ENCODE measurements at regions not wholly inside any gene's neighbourhood (a gene's known extent, or its start where the extent isn't known, plus 50 kb on each side); places are given as distances from the start of the nearest gene placed in this dataset.
A peak's percentile ranks its signal among the peaks of the same experiment; 100 is the strongest.

DNA sequence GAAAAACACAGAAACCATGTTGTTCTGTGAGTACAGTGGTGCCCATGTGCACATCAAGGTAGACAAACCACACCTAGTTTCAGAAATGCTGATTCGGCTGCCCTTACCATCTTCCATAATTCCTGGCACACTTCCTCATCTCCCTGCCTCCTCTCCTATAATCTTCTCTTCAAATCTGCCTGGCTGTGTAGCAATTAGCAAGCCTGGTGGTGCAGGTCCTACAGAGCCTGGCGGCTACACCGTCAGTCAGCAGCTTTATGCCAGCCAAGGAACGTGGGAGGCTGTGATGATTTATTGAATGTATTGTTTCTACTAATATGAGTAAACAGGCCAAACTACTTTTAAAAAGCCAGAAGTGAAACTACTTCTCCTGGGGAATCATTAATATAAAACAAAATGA is 106.8 kb downstream of the SEMA6D start:
- DNase-seq (ENCODE audit: low read depth, low spot score) = no peak

DNA sequence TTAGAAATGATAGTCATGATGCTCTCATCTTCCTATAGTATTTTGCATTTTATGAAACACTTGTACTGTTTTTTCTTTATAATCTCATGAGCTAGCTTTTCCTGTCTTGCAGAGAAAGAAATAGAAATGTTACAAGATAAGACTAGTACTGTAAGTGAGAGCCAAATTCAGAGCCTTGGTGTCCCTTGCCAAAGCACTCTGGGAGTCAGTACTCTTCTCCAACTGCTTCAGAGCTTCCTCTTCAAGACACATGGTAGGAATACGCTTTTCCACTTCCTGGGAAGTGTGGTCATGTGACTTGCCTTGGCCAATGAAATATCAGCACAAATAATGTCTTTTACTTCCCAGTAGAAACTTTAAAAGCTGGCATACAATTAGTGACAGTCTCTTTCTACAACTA is 112.4 kb downstream of the SEMA6D start:
- no peak for DNase-seq (ENCODE audit: low read depth, low spot score)

DNA sequence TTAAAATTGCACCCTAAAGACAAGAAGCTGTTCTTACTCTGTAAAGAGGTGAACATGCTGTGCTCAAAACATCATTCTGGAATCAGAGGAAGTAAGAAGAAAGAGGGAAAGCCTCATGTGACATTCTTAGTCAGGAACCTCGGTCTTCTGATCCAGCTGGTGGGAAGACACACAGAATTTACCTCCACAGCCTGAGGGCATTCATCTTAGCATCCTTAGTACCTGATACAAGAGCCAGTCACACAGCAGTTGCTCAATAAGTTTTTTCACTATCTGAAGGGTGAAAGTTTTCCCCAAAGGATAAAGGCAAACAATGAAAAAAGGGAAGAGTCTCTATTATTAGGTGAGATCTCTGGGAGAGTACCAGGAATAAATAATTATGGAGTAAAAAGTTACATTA is 116.8 kb downstream of the SEMA6D start:
- DNase-seq (ENCODE audit: low read depth, low spot score) = no peak

DNA sequence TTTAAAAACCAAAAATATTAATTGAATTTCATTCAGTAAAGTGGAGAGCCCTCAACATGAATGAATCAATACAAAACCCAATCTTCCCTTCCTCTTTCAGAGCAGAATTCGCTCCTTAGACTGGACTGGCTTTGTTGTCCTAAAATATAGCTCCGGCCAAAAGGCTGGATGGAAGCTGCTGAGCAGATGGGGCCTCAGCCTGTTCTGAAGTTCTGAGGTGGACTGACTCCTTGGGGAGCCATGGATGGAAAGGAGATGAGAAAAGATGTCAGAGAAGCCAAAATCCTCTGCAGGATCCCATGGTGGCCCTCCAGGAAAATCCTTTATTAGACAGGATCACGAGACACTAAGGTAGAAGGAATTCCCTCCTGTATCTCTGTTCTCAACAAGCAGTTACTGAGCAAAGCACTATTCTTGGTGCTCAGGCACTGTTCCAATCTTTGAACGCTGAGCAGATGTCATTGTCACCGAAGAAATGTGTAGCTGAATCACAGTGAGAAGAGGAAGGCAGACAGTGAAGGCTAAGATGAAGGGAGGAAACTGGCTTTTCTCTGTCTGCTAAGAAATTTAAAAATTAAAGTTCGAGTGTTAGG is 122.0 kb downstream of the SEMA6D start:
- DNase-seq (ENCODE audit: low read depth, low spot score) = no peak

DNA sequence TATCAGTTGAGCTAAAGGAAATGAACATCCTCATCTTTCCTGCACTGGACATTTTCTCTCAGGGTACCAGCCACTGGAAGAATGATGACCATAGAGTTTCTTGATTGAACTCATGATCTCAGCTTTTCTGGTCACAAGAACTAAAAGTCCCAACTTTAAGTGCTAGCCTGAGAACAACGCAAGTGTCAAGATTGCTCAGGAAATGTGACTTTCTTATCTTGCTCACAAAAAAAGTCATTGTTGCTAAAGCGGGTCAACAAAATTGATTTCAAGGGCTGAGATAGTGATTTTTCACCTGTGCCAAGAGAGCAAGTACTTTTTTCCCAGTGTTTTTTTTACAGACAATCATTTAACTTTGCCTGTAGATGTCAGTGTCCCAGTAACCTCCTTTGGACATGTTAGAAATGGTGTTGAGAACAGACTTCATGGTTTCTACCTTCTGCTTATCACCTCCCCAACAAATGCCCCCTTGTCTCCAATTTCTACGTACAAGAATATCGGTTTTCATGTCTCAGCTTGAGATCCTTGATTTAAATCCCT is 125.9 kb downstream of the SEMA6D start:
- no peak for DNase-seq (ENCODE audit: low read depth, low spot score)

DNA sequence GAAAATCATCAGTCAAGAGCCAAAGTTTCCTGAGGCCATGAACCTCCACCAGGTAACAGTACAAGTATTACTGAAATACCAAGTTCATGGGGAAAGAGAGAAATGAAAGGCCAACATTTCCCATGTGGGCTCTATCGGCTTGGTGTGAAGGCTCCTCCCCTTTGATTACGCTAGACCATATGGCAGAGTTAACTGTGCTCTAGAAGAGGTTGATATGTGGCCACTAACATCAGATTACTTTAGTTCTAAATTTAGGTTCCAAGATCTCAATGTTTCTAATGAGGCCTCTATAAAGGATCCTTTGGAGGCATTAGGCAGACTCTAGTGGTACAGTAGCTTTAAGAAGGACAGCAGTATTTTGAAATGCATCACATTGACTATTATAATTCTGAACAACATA is 127.1 kb downstream of the SEMA6D start:
- no peak for DNase-seq (ENCODE audit: low read depth, low spot score)

DNA sequence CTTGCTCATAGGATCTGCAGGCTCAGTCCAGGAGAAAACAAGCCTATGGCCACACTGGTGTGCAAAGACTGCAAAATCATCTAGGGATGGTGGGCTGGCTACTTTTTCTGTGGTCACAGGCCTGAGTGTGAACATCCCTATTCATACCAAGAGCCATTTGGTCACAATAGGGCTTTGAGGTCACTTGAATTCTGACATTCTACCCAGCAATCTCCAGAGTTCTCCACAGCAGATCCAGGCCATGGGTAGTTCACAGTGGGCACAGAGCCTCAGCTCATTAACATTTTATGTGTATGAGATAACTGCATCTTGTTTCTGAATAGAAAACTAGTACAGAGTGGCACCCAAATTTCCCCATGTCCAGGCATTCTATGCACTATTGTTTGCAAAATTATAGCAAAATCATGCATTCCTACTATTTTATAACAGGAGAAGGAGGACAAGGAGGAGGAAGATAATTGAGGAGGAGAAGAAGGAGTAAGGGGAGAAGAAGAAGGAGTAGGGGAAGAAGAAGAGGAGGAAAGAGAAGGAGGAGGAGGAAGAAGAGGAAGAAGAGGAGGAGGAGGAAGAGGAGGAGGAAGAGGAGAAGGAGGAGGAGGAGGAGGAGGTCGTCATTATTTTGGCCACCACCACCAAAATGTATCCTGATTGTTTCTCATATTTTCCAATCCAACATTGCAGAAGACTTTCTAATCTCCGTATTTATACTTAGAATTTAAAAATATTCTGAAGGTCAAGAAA is 129.0 kb downstream of the SEMA6D start:
- no peak for DNase-seq (ENCODE audit: low read depth, low spot score)

DNA sequence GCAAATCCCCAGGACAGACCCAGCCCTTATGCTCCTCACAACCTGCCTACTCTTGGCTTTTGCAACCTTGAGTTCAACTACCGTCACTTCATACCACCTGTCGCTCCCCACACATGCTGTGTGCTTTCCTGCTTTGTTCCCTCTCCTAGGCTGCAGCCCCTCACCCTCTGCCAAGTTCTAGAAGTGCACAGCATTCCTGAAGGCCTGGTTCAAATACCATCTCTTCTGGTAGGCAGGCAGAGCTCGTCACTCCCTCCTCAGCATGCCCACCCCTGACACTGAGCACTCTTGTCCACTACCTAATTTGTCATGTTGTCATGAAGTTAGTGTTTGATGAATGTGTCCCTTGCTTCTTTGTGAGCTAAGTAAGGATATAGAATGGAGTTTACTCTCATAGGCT is 129.6 kb downstream of the SEMA6D start:
- DNase-seq (ENCODE audit: low read depth, low spot score) = no peak

DNA sequence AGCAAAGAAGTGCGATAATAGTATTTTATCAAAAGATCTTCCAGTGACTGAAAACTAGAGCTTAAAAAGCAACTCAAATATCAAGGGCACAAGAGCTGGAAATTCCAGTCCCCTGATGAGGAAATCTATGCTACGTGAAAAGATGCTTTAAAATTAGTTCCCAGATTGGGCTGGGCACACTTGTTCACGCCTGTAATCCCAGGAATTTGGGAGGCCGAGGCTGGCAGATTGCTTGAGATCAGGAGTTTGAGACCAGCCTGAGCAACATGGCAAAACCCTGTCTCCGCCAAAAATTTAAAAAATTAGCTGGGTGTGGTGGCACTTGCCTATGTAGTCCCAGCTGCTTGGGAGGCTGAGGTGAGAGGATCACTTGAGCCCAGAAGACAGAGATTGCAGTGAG is 138.8 kb downstream of the SEMA6D start:
- no peak for DNase-seq (ENCODE audit: low read depth, low spot score)

DNA sequence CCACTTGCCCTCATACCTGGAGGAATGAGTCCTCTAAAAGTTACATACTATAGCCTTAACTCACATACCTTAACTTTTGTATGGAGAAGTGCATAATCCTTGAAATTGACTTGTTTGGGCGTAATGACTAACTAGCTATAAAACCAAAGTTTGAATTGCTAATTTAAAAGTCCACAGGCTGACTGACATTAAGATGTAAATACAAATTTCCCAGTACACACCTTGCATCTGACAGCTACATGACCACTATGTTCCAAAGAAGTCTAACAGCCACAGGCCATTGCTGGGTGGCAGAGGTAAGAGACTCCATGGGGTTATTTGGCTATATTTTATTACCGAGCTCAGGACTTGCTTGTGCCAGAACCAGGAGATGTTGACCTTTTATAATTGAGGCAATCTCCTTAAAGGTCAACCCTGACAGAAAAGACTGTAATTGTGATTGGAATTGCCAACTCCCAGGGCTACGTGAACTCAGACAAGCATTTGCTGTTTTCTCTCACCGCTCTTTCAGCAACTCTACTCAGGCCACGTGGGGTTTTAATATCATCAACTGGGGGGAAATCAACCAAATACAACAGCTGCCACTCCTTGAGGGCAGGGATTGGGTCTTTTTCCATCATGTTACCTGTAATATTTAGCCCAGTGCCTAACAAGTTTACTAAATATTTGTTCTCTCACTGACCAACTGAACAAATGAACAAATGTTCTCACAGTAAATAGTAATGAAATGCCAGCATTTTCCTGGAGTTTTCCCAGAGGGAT is 139.9 kb downstream of the SEMA6D start:
- no peak for DNase-seq (ENCODE audit: low read depth, low spot score)

DNA sequence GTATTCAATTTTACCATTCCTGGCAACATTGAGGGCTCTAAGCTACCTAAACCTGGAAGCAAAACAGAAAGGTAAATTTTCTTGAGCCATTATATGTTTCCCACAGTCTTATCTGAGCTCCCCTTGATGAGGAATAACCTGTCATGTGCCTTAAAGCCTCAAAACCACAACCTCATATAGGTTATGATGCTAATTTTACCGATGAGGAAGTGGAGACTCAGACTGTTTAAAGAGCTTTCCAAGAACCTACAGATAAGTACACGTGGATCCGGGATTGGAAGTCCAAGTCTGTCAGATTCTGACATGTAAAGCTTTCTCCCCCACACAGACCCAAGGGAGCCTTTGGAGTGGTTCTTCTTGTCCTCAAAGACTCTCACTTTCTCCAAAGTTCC is 140.5 kb downstream of the SEMA6D start:
- no peak for DNase-seq (ENCODE audit: low read depth, low spot score)

DNA sequence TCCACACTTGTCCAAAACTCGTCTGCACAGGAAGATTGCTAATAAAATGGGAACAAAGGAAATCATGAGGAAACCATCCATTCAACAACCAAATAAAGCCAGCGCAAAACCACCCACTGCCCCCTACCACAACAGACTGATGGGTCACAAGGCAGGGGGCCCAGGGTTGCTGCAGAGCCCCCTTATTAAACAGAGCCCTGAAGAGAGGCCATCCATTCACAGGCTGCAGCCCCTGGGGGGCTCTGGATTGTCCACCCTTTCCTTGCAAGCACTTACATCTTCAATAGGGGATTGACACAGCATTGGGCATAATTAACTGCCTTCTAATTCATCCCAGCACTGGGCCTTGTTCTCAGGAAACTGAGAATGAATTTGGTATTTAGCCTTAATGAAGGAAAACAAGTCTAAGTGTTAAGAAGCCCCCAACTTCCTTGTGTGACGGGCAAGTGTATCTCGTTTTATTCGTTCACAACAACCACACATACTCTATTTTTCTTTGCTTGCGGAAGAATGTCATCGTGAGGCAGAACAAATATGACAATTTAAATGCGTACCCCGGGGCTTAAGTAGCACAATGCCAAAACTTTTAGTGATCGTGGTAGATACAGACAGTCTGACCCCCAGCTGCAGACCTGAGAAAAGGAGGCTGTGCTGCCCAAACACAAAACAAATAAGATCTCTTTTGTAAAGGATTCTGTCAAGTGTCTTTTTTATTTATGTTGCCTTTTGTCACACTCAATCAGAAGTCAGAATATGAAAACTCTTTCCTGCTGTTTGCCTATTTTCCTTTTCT is 144.0 kb downstream of the SEMA6D start:
- no peak for DNase-seq (ENCODE audit: low read depth, low spot score)

DNA sequence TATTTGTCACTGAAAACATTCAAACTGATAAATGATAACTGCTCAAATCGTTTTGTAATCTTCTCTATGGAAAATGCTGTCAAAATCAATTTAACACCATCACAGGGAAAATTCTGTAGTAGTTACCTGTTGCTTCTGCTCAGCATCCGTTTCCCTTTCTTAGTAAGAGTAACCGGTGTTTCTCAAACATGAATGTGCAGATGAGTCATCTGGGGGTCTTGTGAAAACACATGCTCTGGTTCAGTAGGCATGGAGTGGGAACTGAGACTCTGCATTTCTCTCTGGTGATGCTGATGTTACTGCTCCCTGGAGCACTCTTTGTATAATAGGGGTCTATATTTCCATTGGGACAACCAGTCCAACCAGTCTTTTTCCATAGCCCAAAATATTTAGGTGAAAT is 145.1 kb downstream of the SEMA6D start:
- DNase-seq (ENCODE audit: low read depth, low spot score) = no peak

DNA sequence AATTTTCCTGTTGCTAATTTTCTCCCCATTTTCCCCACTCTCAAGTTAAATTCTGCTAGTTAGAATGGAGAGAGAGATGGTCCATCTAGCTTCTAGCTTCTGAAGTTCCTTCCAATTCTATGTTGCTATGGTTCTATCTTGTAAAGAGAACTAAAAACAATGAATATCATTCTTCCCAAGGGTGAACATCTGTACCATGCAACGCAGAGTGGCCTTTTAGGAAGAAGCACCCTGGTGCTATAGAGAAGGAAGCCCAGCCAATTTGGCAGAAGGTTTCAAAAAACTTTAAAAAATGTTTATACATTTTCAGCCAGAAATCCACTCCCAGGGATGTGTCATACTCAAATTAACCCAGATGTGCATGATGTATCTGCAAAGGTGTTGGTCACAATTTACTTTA is 149.1 kb downstream of the SEMA6D start:
- DNase-seq (ENCODE audit: low read depth, low spot score) = no peak

DNA sequence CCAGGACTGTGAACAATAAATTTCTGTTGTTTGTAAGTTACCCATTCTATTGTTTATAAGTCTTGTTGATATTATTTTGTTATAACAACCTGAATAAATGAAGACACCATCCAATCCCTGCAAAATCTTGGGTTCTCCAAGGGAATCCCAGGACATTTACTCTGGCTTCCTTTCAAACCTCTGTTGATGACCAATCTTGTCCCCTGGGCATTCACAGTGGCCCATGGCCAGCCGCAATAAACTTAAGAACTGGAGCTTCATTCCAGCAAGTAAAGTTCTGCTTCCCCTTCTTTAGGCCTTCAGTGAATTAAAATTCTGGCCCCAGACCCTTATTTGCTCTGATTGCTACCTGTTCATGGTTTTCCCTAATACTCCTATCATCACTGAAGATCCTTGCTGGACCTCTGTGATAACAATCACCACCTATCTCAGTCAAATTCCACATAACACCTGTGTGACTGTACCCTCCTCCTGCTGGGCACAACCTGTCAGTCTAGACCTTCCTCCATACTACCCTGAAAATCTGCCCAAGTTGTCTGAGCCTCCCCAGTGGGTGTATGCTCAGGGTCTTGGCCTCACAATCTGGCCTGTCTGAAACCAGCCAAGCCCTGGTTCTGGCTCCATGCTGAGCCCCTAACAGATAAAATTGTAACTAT is 153.1 kb downstream of the SEMA6D start:
- peak; percentile 6 for DNase-seq (ENCODE audit: low read depth, low spot score)

DNA sequence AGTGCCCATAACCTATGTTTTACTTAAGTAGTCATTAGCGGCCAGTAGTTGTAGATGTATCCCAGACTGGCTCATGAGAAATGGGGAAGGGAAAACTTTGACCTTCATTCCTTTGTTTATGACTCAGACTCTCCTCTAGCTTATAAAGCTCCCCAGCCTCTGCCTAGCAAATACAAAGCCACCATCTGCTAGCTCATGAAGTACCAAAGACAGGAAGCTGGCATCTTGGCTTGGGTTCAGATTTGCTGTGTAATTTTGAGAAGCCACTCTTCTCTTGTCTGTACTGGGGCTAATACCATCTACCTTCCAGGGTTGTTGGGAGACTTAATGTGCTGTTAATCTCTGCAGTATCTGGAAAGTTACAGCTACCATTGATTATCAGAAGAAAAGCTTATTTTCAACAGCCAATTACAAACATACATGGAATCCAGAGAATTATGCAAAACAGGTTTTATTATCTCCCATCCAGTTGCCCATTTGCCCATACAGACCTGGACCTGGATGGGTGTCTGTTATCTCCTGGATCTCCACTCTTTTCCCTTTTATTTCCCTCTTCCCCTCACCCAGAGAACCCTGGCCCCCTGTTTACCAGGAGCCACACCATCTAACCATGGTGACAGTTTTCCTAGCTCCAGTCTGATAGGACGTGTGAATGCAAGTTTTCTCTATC is 153.8 kb downstream of the SEMA6D start:
- peak; percentile 20 for DNase-seq (ENCODE audit: low read depth, low spot score)

DNA sequence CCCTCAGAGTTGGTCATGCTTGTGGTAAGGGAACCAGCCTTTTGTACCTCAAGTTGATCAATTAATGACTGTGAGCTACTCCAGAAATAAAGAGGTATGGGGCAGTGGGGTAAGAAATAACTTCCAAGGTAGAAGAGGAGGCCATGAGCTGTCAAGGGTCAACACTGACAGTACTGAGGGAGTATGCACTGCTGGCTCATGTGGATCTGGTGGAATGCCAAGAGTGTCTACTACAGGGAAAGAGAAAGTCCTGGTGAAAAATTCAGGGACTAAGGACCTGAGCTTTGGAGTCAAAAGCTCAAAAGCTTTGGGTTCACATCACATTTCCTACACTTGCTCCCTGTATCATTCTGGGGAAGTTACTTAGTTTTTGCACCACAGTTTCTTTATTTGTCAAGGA is 154.9 kb downstream of the SEMA6D start:
- DNase-seq (ENCODE audit: low read depth, low spot score) = no peak

DNA sequence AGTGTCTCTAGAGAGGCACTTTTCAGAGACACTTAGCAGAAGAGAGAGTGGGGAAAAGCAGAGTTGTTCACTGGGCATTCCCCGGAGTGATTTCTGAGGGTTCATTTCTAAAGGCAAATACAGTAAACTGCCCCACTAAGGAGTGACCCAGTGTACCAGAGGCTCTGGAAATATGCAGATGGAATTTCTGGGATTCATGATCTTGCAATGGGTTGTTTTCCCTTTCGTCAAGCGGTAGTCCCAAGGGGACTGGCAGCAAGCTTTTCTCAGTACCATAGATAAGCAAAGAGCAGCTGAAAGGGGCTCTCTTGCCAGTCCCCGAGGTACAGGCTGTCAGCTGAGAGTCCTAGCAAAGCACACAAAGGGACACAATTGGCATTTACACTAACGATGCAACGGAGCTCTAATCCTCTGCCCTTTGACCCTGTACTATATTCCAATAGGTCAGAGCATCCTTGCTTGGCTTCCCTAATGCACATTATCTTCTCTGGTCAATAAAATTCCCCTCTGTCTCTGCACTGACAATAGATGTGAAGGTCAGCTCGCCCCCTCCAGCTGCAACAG is 155.6 kb downstream of the SEMA6D start:
- peak; percentile 12 for DNase-seq (ENCODE audit: low read depth, low spot score)

DNA sequence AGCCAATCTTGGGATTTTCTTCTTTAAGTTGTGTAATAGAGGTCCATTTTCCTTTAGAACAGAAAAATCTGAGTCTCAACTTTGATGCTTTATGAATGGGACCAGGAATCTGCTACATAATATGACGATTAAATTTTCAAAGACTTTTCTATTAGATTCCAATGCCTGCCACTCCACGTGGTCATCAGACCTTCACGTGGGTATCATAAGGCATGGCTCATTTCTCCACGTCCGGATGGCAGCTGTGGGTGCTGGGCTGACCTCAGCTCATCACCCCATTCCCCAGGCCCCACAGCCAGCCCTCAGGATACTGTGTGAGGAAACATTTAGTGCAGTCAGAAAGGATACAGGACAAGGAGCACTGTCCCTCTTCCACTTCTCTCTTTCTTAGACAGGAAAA is 159.7 kb downstream of the SEMA6D start:
- no peak for DNase-seq (ENCODE audit: low read depth, low spot score)

DNA sequence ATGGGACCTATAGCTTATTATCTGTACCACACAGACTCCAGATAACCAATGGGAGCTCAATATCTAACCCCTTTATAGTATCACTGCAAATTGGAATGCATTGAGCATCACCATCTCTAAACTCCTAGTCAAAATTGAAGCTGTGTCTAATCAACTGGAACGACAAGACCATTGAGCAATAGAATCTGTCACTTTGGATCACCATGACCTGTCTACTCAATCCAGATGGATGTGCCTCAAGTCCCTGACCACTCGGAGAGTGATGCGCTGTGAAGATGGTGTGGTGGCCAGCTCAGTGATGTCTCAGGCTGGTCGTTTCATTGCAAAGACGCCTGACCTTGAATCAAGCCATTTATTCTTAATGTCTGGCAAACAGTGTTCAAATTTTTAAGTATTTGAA is 160.5 kb downstream of the SEMA6D start:
- DNase-seq (ENCODE audit: low read depth, low spot score) = no peak

DNA sequence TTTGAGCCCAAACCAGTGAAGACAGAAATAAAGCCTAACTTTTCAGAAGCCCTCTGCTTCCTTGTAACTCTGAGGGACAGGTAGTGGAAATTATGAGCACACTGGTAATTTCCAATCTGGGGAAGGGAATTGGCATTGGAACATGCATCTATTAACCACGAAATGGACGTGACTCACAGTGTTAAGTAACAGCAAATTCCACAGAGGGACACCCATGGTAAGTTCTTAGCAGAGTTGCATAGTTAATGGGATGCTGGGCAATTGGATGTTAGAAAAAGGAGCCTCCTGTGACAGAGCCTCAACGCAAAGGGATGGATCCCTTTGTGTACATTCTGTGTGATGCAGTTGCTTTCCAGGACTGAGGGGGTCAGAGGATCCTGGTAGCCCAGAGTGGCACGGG is 168.6 kb downstream of the SEMA6D start:
- DNase-seq (ENCODE audit: low read depth, low spot score) = no peak

Data from smooth muscle cell of the brain vasculature (primary cell).